ENCODE measurements at regions not wholly inside any gene's neighbourhood (a gene's known extent, or its start where the extent isn't known, plus 50 kb on each side); places are given as distances from the start of the nearest gene placed in this dataset.

DNA sequence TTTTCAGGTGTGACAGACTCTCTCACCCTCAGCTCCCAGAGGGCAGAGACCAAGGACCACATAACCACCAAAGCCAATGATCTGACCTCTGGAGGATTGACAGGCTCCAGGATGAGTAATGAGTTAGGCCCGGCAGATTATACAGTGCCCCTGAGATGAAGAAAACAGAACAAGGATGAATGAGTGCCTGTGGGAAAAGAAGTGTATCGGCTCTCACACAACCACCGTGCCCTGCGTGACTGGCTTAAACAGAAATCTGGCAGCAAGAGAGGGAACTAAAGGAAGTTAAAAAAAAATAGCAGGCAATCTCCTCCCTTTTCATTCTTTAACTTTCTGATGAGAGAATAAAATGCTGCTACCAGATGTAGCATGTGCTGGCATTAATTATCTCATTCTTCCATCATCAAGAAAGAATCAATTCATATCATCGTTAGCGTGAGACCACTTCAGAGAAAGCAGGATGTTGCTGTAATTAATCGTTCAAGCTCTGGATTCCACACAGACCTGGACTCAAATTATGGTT lies 227.5 kb upstream of the COL8A1 start (continued):
- TF ChIP-seq, protein P1, sequence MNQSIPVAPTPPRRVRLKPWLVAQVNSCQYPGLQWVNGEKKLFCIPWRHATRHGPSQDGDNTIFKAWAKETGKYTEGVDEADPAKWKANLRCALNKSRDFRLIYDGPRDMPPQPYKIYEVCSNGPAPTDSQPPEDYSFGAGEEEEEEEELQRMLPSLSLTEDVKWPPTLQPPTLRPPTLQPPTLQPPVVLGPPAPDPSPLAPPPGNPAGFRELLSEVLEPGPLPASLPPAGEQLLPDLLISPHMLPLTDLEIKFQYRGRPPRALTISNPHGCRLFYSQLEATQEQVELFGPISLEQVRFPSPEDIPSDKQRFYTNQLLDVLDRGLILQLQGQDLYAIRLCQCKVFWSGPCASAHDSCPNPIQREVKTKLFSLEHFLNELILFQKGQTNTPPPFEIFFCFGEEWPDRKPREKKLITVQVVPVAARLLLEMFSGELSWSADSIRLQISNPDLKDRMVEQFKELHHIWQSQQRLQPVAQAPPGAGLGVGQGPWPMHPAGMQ (IDR thresholded peaks at IDR 0.05; ENCODE audit: borderline replicate concordance), result no peak
- TF ChIP-seq ATF2 (IDR thresholded peaks at IDR 0.05; ENCODE audit: low read length) (peak; percentile 85), IKZF2 (IDR thresholded peaks at IDR 0.05) (peak in 1 of 2 experiments; percentile 46; a peak in 1 of 4 replicates), MTA2 (IDR thresholded peaks at IDR 0.05; ENCODE audit: low read depth) (peak; percentile 30; the same call in 1 of the 2 replicates), MEF2B (IDR thresholded peaks at IDR 0.05; ENCODE audit: partially characterized antibody, poor library complexity, severe bottlenecking) (peak; percentile 81), BRCA1 (IDR thresholded peaks at IDR 0.05; ENCODE audit: low read depth, low read length) (no peak), CREM (IDR thresholded peaks at IDR 0.05; ENCODE audit: low read depth) (no peak; the same call in 1 of the 2 replicates), TAF1 (IDR thresholded peaks at IDR 0.05; ENCODE audit: borderline replicate concordance, low read depth, low read length) (no peak), FOXM1 (IDR thresholded peaks at IDR 0.05; ENCODE audit: low read depth, low read length) (peak; percentile 53; the same call in 1 of the 2 replicates), BCL3 (IDR thresholded peaks at IDR 0.05; ENCODE audit: borderline replicate concordance, insufficient read depth, low read depth, low read length, poor library complexity, severe bottlenecking) (peak; percentile 79), SIX5 (IDR thresholded peaks at IDR 0.05; ENCODE audit: low read depth, low read length, severe bottlenecking) (no peak), ASH2L (IDR thresholded peaks at IDR 0.05; ENCODE audit: borderline replicate concordance, low read depth) (no peak), HCFC1 (IDR thresholded peaks at IDR 0.05; ENCODE audit: low read length) (no peak), POU2F2 (IDR thresholded peaks at IDR 0.05; ENCODE audit: borderline replicate concordance, low read depth, low read length) (no peak), PAX8 (IDR thresholded peaks at IDR 0.05) (no peak), TCF12 (IDR thresholded peaks at IDR 0.05; ENCODE audit: low read depth, low read length) (peak; percentile 15; the same call in 1 of the 2 replicates), EZH2 (IDR thresholded peaks at IDR 0.05; ENCODE audit: borderline replicate concordance, control insufficient read depth, low read depth, low read length) (no peak), EED (IDR thresholded peaks at IDR 0.05; ENCODE audit: low read depth) (peak; percentile 94), BMI1 (IDR thresholded peaks at IDR 0.05; ENCODE audit: borderline replicate concordance) (no peak), ATF7 (IDR thresholded peaks at IDR 0.05; ENCODE audit: low read depth) (peak; percentile 34; the same call in 1 of the 2 replicates), TBL1XR1 (IDR thresholded peaks at IDR 0.05; ENCODE audit: low read depth, low read length) (no peak), CBFB (IDR thresholded peaks at IDR 0.05; ENCODE audit: low read depth) (peak; percentile 81; the same call in 1 of the 2 replicates), NFIC (IDR thresholded peaks at IDR 0.05; ENCODE audit: low read depth, low read length) (peak; percentile 77), PKNOX1 (IDR thresholded peaks at IDR 0.05) (peak; percentile 83), IKZF1 (conservative IDR thresholded peaks at IDR 0.05) (peak; percentile 56), MLLT1 (IDR thresholded peaks at IDR 0.05) (no peak)
